Right hindlimb (tissue), 1 donor: ENCODE measurements at regions not wholly inside any gene's neighbourhood (a gene's known extent, or its start where the extent isn't known, plus 50 kb on each side); places are given as distances from the start of the nearest gene placed in this dataset.

Experiments
- DNase-seq: peaks from one replicate; pipeline ENCODE4 v3.0.0-alpha.2; 2018

GRCh38 chr11:29959488-29959887 is 57.3 kb downstream of the KCNA4 start:
- no peak for DNase-seq

GRCh38 chr11:29957431-29957830 is 59.4 kb downstream of the KCNA4 start:
- no peak for DNase-seq

GRCh38 chr11:29956076-29956556 is 60.7 kb downstream of the KCNA4 start:
- DNase-seq, result no peak

GRCh38 chr11:29943347-29943746 is 73.5 kb downstream of the KCNA4 start:
- DNase-seq, result no peak

- DNase-seq, result no peak
Measured at GRCh38 chr11:29937526-29937925, 79.3 kb downstream of the KCNA4 start.

- DNase-seq, result no peak
Measured at GRCh38 chr11:29934115-29934638, 82.7 kb downstream of the KCNA4 start.

- DNase-seq, result no peak
Measured at GRCh38 chr11:29916040-29916439, 100.8 kb downstream of the KCNA4 start.

GRCh38 chr11:29914203-29914930 is 102.5 kb downstream of the KCNA4 start:
- DNase-seq, result no peak

- no peak for DNase-seq
Measured at GRCh38 chr11:29913352-29913751, 103.5 kb downstream of the KCNA4 start.

- no peak for DNase-seq
Measured at GRCh38 chr11:29900382-29900781, 116.4 kb downstream of the KCNA4 start.

- no peak for DNase-seq
Measured at GRCh38 chr11:29879560-29879959, 137.3 kb downstream of the KCNA4 start.

- no peak for DNase-seq
Measured at GRCh38 chr11:29876192-29876591, 140.6 kb downstream of the KCNA4 start.

GRCh38 chr11:29847219-29847618 is 169.6 kb downstream of the KCNA4 start:
- DNase-seq, result no peak

GRCh38 chr11:29844701-29845379 is 172.0 kb downstream of the KCNA4 start:
- DNase-seq, result no peak

- no peak for DNase-seq
Measured at GRCh38 chr11:29844031-29844430, 172.8 kb downstream of the KCNA4 start.

- DNase-seq, result no peak
Measured at GRCh38 chr11:29842061-29842460, 174.8 kb downstream of the KCNA4 start.

- DNase-seq, result no peak
Measured at GRCh38 chr11:29826878-29827277, 190.0 kb downstream of the KCNA4 start.

- no peak for DNase-seq
Measured at GRCh38 chr11:29816359-29816758, 200.5 kb downstream of the KCNA4 start.

GRCh38 chr11:29809121-29809520 is 207.7 kb downstream of the KCNA4 start:
- no peak for DNase-seq

- no peak for DNase-seq
Measured at GRCh38 chr11:29802522-29802921, 214.3 kb downstream of the KCNA4 start.

- DNase-seq, result peak; percentile 21
Measured at GRCh38 chr11:29801561-29801960, 215.3 kb downstream of the KCNA4 start.

- no peak for DNase-seq
Measured at GRCh38 chr11:29786092-29786491, 230.7 kb downstream of the KCNA4 start.

- no peak for DNase-seq
Measured at GRCh38 chr11:29783506-29783905, 233.3 kb downstream of the KCNA4 start.

- DNase-seq, result no peak
Measured at GRCh38 chr11:29782447-29782846, 234.4 kb downstream of the KCNA4 start.
